ENCODE measurements at regions not wholly inside any gene's neighbourhood (a gene's known extent, or its start where the extent isn't known, plus 50 kb on each side); places are given as distances from the start of the nearest gene placed in this dataset.

DNA sequence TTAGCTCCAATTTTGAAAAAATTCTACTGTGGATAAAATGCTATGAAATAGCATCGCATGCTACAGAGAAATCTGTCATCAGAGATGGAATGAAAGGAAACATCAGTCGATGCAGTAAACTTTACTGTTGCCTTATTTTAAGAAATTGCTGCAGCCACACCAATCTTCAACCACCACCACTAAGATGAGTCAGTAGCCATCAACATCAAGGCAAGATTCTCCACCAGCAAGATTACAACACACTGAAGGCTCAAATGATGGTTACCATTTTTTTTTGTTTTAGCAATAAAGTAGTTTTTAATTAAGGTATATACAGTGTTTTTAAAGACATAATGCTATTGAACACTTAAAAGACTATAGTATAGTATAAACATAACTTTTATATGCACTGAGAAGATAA is 95.6 kb upstream of the JUN start:
- TF ChIP-seq, protein P1, sequence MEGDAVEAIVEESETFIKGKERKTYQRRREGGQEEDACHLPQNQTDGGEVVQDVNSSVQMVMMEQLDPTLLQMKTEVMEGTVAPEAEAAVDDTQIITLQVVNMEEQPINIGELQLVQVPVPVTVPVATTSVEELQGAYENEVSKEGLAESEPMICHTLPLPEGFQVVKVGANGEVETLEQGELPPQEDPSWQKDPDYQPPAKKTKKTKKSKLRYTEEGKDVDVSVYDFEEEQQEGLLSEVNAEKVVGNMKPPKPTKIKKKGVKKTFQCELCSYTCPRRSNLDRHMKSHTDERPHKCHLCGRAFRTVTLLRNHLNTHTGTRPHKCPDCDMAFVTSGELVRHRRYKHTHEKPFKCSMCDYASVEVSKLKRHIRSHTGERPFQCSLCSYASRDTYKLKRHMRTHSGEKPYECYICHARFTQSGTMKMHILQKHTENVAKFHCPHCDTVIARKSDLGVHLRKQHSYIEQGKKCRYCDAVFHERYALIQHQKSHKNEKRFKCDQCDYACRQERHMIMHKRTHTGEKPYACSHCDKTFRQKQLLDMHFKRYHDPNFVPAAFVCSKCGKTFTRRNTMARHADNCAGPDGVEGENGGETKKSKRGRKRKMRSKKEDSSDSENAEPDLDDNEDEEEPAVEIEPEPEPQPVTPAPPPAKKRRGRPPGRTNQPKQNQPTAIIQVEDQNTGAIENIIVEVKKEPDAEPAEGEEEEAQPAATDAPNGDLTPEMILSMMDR (IDR thresholded peaks at IDR 0.05; ENCODE audit: insufficient read depth, low read depth, low read length): no peak
- no peak for TF ChIP-seq EZH2 (IDR thresholded peaks at IDR 0.05; ENCODE audit: insufficient read depth, low read length)

Measured in astrocyte (in vitro differentiated cells and primary cell).